Parathyroid adenoma (tissue), 2 donors: ENCODE measurements at regions not wholly inside any gene's neighbourhood (a gene's known extent, or its start where the extent isn't known, plus 50 kb on each side); places are given as distances from the start of the nearest gene placed in this dataset.

Experiments used
- H2AFZ ChIP-seq: fragments of 300-600 bp; sonication (generic); one replicate; pipeline ENCODE4 v1.7.0; 2017; ENCODE audit warnings: antibody characterized with exemption, mild to moderate bottlenecking
- H3K27ac ChIP-seq: fragments of 300-600 bp; sonication (generic); one replicate; pipeline ENCODE4 v1.7.0; 2017
- H3K27me3 ChIP-seq: fragments of 300-600 bp; sonication (generic); one replicate; pipeline ENCODE4 v1.7.0; 2017; ENCODE audit warnings: low read length; ENCODE audit not compliant: control insufficient read depth, insufficient read depth
- H3K36me3 ChIP-seq: fragments of 300-600 bp; sonication (generic); one replicate; pipeline ENCODE4 v1.7.0; 2017; ENCODE audit warnings: low read length; ENCODE audit not compliant: control insufficient read depth, insufficient read depth
- H3K4me1 ChIP-seq: fragments of 300-600 bp; sonication (generic); one replicate; pipeline ENCODE4 v1.7.0; 2017; ENCODE audit warnings: control low read depth
- H3K4me2 ChIP-seq: fragments of 300-600 bp; sonication (generic); one replicate; pipeline ENCODE4 v1.7.0; 2017; ENCODE audit warnings: low read length
- H3K4me3 ChIP-seq: fragments of 300-600 bp; sonication (generic); one replicate; pipeline ENCODE4 v1.7.0; 2017; ENCODE audit warnings: low read depth, low read length
- H3K79me2 ChIP-seq: fragments of 300-600 bp; sonication (generic); one replicate; pipeline ENCODE4 v1.7.0; 2017; ENCODE audit warnings: control low read depth
- H3K9ac ChIP-seq: fragments of 300-600 bp; sonication (generic); one replicate; pipeline ENCODE4 v1.7.0; 2017; ENCODE audit warnings: mild to moderate bottlenecking
- H3K9me3 ChIP-seq: fragments of 300-600 bp; sonication (generic); one replicate; pipeline ENCODE4 v1.7.0; 2017; ENCODE audit warnings: low read length; ENCODE audit not compliant: control insufficient read depth
- TF ChIP-seq, protein P1 (sequence below): fragments of 300-600 bp; sonication (generic); IDR thresholded peaks from one replicate; pipeline ENCODE4 v1.7.0; 2017; ENCODE audit warnings: antibody characterized with exemption, mild to moderate bottlenecking
- donor health status: primary hyperparathyroidism.

DNA sequence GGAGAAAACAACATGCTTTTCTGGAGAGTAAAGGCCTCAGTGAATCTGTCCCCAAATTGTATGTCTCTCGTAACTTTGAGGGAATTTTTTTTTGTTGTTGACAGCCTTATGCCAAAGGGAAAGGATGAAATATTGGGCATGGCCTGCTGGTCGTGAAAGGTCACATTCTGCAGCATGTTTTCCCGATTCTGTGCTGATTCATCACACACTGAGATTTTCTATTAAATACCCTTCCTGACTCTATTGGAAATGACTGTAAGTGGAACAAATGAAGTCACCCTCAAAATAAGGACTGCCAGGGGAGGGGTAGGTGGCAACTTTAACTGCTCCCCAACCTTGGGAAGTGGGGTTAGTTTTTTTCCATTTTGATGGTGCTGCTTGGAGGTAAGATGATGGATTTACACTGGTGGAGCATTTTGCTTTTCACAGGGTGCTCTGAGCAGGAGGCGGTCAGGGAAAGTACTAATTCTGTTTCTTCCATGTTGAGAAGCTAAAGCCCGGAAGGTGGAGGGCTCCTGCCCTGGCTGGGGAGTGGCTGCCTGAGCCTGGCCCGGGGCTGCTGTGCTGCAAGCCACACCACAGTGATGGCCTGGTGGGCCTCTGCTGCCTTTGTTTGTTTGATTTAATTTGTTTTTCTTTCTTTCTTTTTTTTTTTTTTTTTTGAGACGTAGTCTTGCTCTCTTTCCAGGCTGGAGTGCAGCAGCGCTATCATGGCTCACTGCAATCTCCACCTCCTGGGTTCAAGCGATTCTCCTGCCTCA lies 116.8 kb upstream of the SPATA13 start:
- H2AFZ ChIP-seq, result peak overlapping the region; percentile 22
- no peaks in the 10 kb centered on the region for H3K27me3 ChIP-seq
- H3K27ac ChIP-seq, result peak overlapping the region; percentile 60
- H3K36me3 ChIP-seq, result no peaks in the 10 kb centered on the region
- H3K9ac ChIP-seq, result no peak overlapping the region
- no peak overlapping the region for H3K4me3 ChIP-seq
- TF ChIP-seq, protein P1, sequence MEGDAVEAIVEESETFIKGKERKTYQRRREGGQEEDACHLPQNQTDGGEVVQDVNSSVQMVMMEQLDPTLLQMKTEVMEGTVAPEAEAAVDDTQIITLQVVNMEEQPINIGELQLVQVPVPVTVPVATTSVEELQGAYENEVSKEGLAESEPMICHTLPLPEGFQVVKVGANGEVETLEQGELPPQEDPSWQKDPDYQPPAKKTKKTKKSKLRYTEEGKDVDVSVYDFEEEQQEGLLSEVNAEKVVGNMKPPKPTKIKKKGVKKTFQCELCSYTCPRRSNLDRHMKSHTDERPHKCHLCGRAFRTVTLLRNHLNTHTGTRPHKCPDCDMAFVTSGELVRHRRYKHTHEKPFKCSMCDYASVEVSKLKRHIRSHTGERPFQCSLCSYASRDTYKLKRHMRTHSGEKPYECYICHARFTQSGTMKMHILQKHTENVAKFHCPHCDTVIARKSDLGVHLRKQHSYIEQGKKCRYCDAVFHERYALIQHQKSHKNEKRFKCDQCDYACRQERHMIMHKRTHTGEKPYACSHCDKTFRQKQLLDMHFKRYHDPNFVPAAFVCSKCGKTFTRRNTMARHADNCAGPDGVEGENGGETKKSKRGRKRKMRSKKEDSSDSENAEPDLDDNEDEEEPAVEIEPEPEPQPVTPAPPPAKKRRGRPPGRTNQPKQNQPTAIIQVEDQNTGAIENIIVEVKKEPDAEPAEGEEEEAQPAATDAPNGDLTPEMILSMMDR, result no peak
- H3K9me3 ChIP-seq, result no peaks in the 10 kb centered on the region
- H3K4me2 ChIP-seq, result no peak overlapping the region
- H3K79me2 ChIP-seq, result no peaks in the 10 kb centered on the region
- H3K4me1 ChIP-seq, result no peaks in the 10 kb centered on the region

DNA sequence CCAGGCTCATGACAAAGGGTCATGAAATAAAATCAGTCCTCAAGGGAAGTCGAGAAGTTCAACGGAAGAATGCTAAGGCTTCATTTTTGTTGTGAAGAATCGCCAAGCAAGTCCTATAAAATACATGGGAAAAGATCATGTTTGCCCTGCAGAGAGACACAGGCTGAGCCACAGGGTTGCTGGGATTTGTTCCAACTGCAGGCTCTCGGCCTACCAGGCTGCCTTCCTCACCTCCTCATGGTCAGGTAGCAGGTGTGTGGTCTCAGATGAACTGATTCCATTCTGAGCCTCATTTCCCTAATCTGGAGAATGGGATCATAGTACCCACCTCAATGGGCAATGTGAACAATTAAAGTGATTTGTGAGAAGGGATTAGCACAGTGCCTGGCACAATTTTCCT lies 114.9 kb upstream of the SPATA13 start:
- TF ChIP-seq, protein P1, result no peak

DNA sequence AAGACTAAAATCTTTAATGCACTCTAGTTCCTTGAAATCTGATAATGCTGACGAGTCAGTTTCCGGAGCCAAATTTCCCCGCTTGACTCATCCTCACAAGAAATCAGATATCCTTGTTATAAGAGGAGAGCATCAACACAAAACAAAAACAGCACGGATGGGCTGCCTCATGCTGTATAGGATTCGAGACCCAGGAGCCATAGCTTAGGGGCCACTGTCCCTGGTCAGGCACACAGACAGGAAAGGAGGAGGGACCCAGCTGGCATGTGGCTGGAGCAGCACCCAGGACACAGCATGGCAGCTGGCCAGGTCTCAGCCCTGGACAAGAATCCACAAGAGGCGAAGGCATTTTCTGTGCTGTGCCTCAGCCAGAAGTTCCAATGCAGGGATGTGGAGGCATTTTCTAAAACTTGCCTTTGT lies 110.2 kb upstream of the SPATA13 start:
- Histone ChIP-seq H3K4me2 (peak overlapping the region; percentile 50), H3K9ac (no peak overlapping the region), H3K27me3 (no peaks in the 10 kb centered on the region), H3K4me1 (peaks cover 10% of the 10 kb centered on the region), H3K36me3 (no peaks in the 10 kb centered on the region), H3K27ac (peak overlapping the region; percentile 78), H2AFZ (no peak overlapping the region), H3K79me2 (no peaks in the 10 kb centered on the region), H3K4me3 (no peak overlapping the region), H3K9me3 (no peaks in the 10 kb centered on the region)
- TF ChIP-seq, protein P1, result no peak

More for the DNA sequence above, 114.9 kb upstream of the SPATA13 start:
- peak overlapping the region; percentile 4 for H3K4me2 ChIP-seq
- no peaks in the 10 kb centered on the region for H3K79me2 ChIP-seq
- H3K36me3 ChIP-seq, result no peaks in the 10 kb centered on the region
- no peak overlapping the region for H3K9ac ChIP-seq
- H3K27ac ChIP-seq, result peak overlapping the region; percentile 60
- no peaks in the 10 kb centered on the region for H3K9me3 ChIP-seq
- H3K4me1 ChIP-seq, result no peaks in the 10 kb centered on the region
- H3K4me3 ChIP-seq, result no peak overlapping the region
- peak overlapping the region; percentile 15 for H2AFZ ChIP-seq
- H3K27me3 ChIP-seq, result no peaks in the 10 kb centered on the region

DNA sequence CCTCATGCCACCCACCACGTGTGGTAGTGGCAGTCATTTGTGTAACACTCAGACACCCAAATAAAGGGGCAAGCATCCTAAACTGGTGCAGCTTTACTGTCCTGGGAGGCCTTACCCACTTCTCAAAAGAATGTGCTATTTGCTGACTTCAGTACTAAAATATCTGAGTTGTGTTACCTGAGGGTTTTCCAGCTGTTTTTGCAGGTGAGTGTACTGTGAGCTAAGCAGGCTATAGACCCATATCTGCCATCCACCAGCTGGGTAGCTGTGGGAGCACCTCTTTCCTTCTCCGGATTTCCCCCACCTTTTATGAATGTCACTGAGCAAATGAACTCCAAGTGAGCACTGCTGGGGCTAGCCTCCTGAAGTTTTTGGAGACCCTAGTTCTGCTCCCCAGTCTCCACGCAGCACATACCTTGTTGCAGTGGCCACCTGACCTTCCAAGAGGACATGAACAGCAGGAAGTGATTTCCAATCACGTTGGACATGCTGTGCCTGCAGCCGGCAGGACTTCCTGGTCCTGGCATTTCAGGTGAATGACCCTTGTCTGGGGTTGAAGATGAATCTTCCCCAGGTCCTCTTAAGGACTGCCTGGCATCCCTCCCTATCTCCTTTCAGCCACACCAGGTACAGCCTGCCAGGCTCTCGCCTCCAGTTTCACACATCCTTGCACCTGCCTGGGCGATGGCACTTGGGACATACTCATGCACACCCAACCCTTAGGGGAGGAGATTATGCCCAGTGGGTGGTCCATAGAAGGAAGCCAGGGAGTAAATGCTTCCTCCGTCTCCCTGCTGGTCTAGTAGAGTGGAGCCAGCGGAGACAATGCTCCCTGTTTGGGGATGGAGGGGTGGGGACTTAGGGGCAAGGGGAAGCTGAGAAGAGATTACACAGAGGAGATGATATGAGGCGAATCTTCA lies 109.5 kb upstream of the SPATA13 start:
- no peak overlapping the region for H3K4me3 ChIP-seq
- no peaks in the 10 kb centered on the region for H3K36me3 ChIP-seq
- peaks cover 10% of the 10 kb centered on the region for H3K4me1 ChIP-seq
- H3K4me2 ChIP-seq, result peak overlapping the region; percentile 50
- no peak overlapping the region for H3K9ac ChIP-seq
- TF ChIP-seq, protein P1, result no peak
- peak overlapping the region; percentile 78 for H3K27ac ChIP-seq
- no peaks in the 10 kb centered on the region for H3K27me3 ChIP-seq
- H3K79me2 ChIP-seq, result no peaks in the 10 kb centered on the region
- no peak overlapping the region for H2AFZ ChIP-seq
- no peaks in the 10 kb centered on the region for H3K9me3 ChIP-seq
